B cell (primary cell): ENCODE measurements at regions not wholly inside any gene's neighbourhood (a gene's known extent, or its start where the extent isn't known, plus 50 kb on each side); places are given as distances from the start of the nearest gene placed in this dataset.

Experiments used
- EZH2 ChIP-seq: IDR thresholded peaks from 2 replicates; pipeline ENCODE4 v1.6.1; 2012; ENCODE audit warnings: borderline replicate concordance, low read depth, mild to moderate bottlenecking, moderate library complexity, low read length; ENCODE audit not compliant: insufficient read depth, poor library complexity, severe bottlenecking
- TF ChIP-seq, protein P1 (sequence below): fragments of 200-600 bp; IDR thresholded peaks from one replicate; pipeline ENCODE4 v1.8.0; 2022; ENCODE audit warnings: antibody characterized with exemption, mild to moderate bottlenecking

GRCh38 chr9:79977074-79977435 is 405.3 kb downstream of the TLE4 start:
- TF ChIP-seq, protein P1, sequence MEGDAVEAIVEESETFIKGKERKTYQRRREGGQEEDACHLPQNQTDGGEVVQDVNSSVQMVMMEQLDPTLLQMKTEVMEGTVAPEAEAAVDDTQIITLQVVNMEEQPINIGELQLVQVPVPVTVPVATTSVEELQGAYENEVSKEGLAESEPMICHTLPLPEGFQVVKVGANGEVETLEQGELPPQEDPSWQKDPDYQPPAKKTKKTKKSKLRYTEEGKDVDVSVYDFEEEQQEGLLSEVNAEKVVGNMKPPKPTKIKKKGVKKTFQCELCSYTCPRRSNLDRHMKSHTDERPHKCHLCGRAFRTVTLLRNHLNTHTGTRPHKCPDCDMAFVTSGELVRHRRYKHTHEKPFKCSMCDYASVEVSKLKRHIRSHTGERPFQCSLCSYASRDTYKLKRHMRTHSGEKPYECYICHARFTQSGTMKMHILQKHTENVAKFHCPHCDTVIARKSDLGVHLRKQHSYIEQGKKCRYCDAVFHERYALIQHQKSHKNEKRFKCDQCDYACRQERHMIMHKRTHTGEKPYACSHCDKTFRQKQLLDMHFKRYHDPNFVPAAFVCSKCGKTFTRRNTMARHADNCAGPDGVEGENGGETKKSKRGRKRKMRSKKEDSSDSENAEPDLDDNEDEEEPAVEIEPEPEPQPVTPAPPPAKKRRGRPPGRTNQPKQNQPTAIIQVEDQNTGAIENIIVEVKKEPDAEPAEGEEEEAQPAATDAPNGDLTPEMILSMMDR, result no peak
- no peak for TF ChIP-seq EZH2
